ENCODE measurements at regions not wholly inside any gene's neighbourhood (a gene's known extent, or its start where the extent isn't known, plus 50 kb on each side); places are given as distances from the start of the nearest gene placed in this dataset.

GRCh38 chr2:527581-527980 lies 149.6 kb downstream of the TMEM18 start:
- ATAC-seq = no peak
- in situ Hi-C loops (cut with MboI) (no loop called here), intact Hi-C loops (cut with micrococcal nuclease; ENCODE audit: unreplicated experiment) (no loop called here)
- Histone ChIP-seq H3K36me3 (ENCODE audit: control insufficient read depth in 2 of 2, insufficient read depth in 2 of 2, low read length in 1 of 2) (no peaks in the 10 kb centered on the region), H3K9me3 (replicated peaks; ENCODE audit: control insufficient read depth, insufficient read depth, low read length) (no peaks in the 10 kb centered on the region), H2AFZ (ENCODE audit: control insufficient read depth, low read depth, low read length) (no peak overlapping the region), H3K4me3 (no peak overlapping the region), H3K79me2 (ENCODE audit: control insufficient read depth, insufficient read depth, low read length) (no peaks in the 10 kb centered on the region), H3K4me1 (ENCODE audit: control insufficient read depth, insufficient read depth, low read length) (no peaks in the 10 kb centered on the region), H3K9ac (ENCODE audit: control insufficient read depth, insufficient read depth, low read length) (no peak overlapping the region), H3K27me3 (replicated peaks in 1 of 2; ENCODE audit: control insufficient read depth in 2 of 2, insufficient read depth in 2 of 2, low read length in 1 of 2) (no peaks in the 10 kb centered on the region), H4K20me1 (ENCODE audit: control insufficient read depth, insufficient read depth) (no peaks in the 10 kb centered on the region), H3K27ac (ENCODE audit: control insufficient read depth, insufficient read depth) (no peak overlapping the region), H3K4me2 (ENCODE audit: control insufficient read depth, insufficient read depth) (no peak overlapping the region)
- RAD21 ChIA-PET (ENCODE audit: unreplicated experiment) = no interaction called here
- SMC1A ChIA-PET (ENCODE audit: uncharacterized antibody, unreplicated experiment) = no interaction called here
- 65% methylated on average over 12 of the region's 12 CpGs for whole genome bisulfite sequencing (ENCODE audit: insufficient coverage, insufficient replicate concordance, low lambda C conversion rate, missing lambda C conversion rate)
- FAIRE-seq = no peak
- POLR2A ChIA-PET = no interaction called here
- BruUV-seq (replicated peaks) = no TSS peak
- CTCF ChIA-PET = no interaction called here
- DNase-seq (ENCODE audit: low read depth, low spot score) = no peak
- no peak for TF ChIP-seq KAT2A (conservative IDR thresholded peaks at IDR 0.05; ENCODE audit: control insufficient read depth, low read depth, low read length)
- no peak for TF ChIP-seq MYB (IDR thresholded peaks at IDR 0.05; ENCODE audit: borderline replicate concordance, low read depth, low read length)
- TF ChIP-seq STAT1 (conservative IDR thresholded peaks at IDR 0.05) = no peak
- TF ChIP-seq POLR2AphosphoS2 (IDR thresholded peaks at IDR 0.05; ENCODE audit: low read depth, low read length) = no peak

- Histone ChIP-seq H3K79me2 (ENCODE audit: control insufficient read depth, insufficient read depth, low read length) (no peaks in the 10 kb centered on the region), H3K4me3 (no peak overlapping the region), H3K36me3 (ENCODE audit: control insufficient read depth in 2 of 2, insufficient read depth in 2 of 2, low read length in 1 of 2) (no peaks in the 10 kb centered on the region), H3K9ac (ENCODE audit: control insufficient read depth, insufficient read depth, low read length) (no peak overlapping the region), H3K9me3 (replicated peaks; ENCODE audit: control insufficient read depth, insufficient read depth, low read length) (no peaks in the 10 kb centered on the region), H2AFZ (ENCODE audit: control insufficient read depth, low read depth, low read length) (no peak overlapping the region), H3K27ac (ENCODE audit: control insufficient read depth, insufficient read depth) (no peak overlapping the region), H3K27me3 (replicated peaks in 1 of 2; ENCODE audit: control insufficient read depth in 2 of 2, insufficient read depth in 2 of 2, low read length in 1 of 2) (no peaks in the 10 kb centered on the region), H3K4me2 (ENCODE audit: control insufficient read depth, insufficient read depth) (no peak overlapping the region), H4K20me1 (ENCODE audit: control insufficient read depth, insufficient read depth) (no peaks in the 10 kb centered on the region), H3K4me1 (ENCODE audit: control insufficient read depth, insufficient read depth, low read length) (no peaks in the 10 kb centered on the region)
- SMC1A ChIA-PET (ENCODE audit: uncharacterized antibody, unreplicated experiment) = no interaction called here
- DNase-seq (ENCODE audit: low read depth, low spot score) = no peak
- CTCF ChIA-PET = no interaction called here
- ATAC-seq = no peak
- no TSS peak for BruUV-seq (replicated peaks)
- in situ Hi-C loops (cut with MboI) = no loop called here
- POLR2A ChIA-PET = no interaction called here
- 51% methylated on average over 5 of the region's 5 CpGs for WGBS (ENCODE audit: insufficient coverage, insufficient replicate concordance, low lambda C conversion rate, missing lambda C conversion rate)
- intact Hi-C loops (cut with micrococcal nuclease; ENCODE audit: unreplicated experiment) = no loop called here
- RAD21 ChIA-PET (ENCODE audit: unreplicated experiment) = no interaction called here
- no peak for FAIRE-seq
- TF ChIP-seq ZBTB40 (IDR thresholded peaks at IDR 0.05; ENCODE audit: borderline replicate concordance) (no peak), CREB1 (IDR thresholded peaks at IDR 0.05; ENCODE audit: low read depth) (no peak), CBX5 (IDR thresholded peaks at IDR 0.05; ENCODE audit: low read depth) (no peak)
- TF ChIP-seq, protein P1, sequence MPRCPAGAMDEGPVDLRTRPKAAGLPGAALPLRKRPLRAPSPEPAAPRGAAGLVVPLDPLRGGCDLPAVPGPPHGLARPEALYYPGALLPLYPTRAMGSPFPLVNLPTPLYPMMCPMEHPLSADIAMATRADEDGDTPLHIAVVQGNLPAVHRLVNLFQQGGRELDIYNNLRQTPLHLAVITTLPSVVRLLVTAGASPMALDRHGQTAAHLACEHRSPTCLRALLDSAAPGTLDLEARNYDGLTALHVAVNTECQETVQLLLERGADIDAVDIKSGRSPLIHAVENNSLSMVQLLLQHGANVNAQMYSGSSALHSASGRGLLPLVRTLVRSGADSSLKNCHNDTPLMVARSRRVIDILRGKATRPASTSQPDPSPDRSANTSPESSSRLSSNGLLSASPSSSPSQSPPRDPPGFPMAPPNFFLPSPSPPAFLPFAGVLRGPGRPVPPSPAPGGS (IDR thresholded peaks at IDR 0.05; ENCODE audit: borderline replicate concordance, insufficient read depth, low read depth, low read length, poor library complexity, severe bottlenecking) = no peak
- TF ChIP-seq, protein P2, sequence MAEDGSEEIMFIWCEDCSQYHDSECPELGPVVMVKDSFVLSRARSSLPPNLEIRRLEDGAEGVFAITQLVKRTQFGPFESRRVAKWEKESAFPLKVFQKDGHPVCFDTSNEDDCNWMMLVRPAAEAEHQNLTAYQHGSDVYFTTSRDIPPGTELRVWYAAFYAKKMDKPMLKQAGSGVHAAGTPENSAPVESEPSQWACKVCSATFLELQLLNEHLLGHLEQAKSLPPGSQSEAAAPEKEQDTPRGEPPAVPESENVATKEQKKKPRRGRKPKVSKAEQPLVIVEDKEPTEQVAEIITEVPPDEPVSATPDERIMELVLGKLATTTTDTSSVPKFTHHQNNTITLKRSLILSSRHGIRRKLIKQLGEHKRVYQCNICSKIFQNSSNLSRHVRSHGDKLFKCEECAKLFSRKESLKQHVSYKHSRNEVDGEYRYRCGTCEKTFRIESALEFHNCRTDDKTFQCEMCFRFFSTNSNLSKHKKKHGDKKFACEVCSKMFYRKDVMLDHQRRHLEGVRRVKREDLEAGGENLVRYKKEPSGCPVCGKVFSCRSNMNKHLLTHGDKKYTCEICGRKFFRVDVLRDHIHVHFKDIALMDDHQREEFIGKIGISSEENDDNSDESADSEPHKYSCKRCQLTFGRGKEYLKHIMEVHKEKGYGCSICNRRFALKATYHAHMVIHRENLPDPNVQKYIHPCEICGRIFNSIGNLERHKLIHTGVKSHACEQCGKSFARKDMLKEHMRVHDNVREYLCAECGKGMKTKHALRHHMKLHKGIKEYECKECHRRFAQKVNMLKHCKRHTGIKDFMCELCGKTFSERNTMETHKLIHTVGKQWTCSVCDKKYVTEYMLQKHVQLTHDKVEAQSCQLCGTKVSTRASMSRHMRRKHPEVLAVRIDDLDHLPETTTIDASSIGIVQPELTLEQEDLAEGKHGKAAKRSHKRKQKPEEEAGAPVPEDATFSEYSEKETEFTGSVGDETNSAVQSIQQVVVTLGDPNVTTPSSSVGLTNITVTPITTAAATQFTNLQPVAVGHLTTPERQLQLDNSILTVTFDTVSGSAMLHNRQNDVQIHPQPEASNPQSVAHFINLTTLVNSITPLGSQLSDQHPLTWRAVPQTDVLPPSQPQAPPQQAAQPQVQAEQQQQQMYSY (CRISPR knock-in tag; IDR thresholded peaks at IDR 0.05) = no peak
Observed at GRCh38 chr2:526918-527317, 150.3 kb downstream of the TMEM18 start.

Data from GM12878 (cell line).